ENCODE measurements at regions not wholly inside any gene's neighbourhood (a gene's known extent, or its start where the extent isn't known, plus 50 kb on each side); places are given as distances from the start of the nearest gene placed in this dataset.
"Not testable (repeated sequence)": the region's sequence is repeated elsewhere in the genome, so short reads cannot be mapped to it uniquely, and the experiment has no call there.

DNA sequence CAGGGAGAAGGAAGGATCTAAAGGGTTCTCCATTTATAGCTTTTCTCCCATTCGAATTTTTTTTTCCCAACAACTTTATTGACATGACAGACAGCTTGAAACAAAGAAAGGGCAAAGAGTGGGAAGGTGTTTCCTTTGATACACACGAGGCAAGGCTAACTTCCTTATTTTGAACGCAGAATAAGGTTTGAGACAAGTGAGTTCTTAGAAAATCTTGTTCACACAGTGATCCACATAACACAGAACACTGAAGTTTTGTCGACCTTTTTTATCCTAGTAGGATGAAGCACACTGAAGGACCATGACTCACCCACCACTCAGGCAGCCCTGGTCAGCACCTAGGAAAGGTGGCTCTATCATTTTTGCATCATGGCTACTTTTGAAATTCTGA is 425.8 kb upstream of the MDFIC2 start:
- DNase-seq (ENCODE audit: low spot score): no peak

DNA sequence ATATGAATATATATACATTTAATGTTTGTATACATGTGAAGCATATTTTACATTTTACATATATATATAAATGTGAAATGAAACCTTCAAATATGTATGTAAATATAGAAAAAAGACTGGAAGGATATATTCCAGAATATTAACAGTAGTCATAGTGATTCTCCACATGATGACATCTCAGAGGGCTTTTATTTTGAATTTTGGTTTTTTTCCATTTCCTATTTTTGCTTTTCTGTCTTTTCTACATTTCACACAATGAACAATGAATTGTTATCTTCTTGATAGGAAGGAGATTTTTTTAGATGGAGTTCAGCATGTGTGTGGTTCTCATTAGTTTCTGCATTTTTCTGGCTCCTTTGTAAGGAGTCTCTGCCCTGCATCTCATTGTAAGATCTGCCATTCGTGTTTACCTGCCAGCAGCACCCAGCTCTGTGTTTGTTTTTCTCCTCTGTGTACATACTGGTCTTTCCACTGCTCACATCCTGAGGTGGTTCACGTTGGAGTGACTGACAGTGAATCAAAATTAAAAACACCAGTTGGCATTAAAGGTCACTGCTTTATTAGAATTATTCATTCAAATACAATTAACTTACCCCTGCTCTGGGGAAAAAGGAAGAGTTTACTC is 425.3 kb upstream of the MDFIC2 start:
- DNase-seq (ENCODE audit: low spot score): no peak

DNA sequence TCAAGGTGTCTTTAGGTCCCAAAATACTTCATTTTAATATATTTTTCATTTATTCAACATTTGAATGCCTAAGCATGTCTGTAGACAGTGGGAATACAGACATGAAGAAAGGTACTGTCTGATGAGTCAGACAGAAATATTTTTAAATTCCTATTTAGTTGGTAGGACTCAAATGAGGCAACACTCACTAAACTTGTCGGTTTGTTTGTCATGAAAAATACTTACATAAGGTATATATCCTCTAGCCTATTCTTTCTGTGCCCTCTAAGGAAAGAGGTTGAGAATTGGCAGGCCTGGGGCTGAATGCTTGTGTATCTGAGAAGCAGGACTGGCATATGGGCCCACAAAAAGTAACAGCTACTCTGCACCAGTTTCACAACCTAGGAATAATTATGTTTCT is 423.6 kb upstream of the MDFIC2 start:
- no peak for DNase-seq (ENCODE audit: low spot score)

DNA sequence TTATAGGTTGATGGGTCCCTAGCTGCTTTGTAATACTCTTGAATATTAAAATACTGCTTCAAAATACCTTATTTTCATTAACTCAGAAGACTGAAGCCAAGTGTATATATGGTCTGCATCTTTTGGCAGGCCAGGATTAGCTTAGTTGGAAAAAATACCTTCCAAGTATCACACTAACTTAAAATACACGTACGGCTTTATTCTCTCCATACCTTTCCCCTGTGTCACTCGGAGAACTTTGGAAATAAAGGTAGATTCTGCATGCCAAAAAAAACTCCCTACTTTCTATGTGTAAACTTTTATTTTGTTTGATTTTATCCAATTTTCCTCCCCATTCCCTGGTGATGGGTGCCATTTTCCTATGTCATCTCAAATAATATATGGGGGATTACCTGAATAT is 422.3 kb upstream of the MDFIC2 start:
- DNase-seq (ENCODE audit: low spot score): no peak

DNA sequence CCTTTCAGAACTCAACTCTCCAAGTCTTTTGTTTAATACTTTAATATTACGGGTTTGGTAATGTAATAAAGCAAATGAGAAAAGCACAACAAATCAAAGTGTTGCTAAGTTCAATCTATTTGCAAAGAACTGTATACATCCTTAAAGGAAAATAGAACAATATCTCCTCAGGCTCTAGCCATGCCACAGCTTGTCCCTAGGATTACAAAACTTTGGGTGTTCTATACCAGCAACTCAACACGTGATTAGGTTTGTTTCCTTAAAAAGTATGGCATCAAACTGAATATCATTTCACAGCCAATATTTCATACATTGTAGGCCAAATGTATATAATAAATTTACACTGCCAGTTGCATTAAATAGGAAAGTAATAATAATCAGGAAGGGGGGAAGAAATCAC is 418.6 kb upstream of the MDFIC2 start:
- no peak for DNase-seq (ENCODE audit: low spot score)

DNA sequence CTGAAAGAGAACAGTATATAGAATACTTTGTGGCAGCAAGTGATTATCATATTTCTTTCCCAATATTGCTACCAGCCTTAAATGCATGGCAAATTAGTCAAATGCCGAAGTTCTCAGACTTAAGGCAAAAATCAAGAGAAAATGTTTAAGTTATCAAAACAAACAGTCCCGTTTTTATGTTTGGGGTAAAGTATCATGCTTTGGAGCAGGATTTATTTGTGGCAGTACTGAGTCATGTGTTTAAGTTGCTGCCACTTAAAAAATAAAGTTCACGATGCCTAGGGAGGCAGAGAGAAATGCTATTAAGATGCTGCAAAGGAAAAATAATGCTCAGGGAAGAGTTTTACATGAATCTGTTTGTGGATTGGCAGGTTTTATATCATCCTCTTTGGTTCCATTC is 417.4 kb upstream of the MDFIC2 start:
- DNase-seq (ENCODE audit: low spot score): no peak

DNA sequence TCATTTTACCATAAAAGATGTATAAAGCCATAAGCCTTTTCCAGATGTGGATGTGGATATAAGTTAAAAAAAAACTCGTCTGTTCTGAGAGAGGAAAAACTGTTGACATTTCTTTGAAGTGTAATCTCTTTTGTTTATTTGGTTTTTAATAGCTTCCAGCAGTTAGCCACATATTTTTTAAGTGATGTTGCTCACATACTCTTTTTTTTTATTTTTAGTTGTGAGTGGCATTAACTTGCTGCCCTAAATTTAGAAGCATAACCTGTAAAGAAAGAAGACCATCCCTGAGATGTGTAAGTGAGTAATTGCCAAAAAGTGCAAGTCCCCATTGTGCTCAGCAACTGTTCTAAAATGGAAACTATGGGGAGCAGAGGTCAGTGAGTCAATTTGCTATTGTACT is 415.9 kb upstream of the MDFIC2 start:
- no peak for DNase-seq (ENCODE audit: low spot score)

DNA sequence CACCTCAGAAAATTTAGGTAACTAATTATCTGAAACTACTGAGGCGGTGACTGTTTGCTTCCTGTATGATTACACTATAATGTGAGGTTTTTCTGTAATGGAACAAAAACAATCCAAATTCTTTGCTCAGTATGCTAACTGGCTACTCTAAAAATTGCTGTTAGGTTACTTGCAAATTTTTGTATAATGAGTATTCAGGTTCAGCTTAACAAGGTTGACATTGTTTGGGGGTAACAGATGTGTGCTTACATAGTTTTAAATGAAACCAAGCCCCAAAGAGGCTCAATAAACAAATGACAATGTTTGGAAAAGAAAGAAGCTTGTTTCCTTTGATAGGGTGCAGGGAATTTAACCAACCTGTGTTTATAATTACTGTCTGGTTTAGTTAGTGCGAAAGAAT is 414.5 kb upstream of the MDFIC2 start:
- peak; percentile 16 for DNase-seq (ENCODE audit: low spot score)

DNA sequence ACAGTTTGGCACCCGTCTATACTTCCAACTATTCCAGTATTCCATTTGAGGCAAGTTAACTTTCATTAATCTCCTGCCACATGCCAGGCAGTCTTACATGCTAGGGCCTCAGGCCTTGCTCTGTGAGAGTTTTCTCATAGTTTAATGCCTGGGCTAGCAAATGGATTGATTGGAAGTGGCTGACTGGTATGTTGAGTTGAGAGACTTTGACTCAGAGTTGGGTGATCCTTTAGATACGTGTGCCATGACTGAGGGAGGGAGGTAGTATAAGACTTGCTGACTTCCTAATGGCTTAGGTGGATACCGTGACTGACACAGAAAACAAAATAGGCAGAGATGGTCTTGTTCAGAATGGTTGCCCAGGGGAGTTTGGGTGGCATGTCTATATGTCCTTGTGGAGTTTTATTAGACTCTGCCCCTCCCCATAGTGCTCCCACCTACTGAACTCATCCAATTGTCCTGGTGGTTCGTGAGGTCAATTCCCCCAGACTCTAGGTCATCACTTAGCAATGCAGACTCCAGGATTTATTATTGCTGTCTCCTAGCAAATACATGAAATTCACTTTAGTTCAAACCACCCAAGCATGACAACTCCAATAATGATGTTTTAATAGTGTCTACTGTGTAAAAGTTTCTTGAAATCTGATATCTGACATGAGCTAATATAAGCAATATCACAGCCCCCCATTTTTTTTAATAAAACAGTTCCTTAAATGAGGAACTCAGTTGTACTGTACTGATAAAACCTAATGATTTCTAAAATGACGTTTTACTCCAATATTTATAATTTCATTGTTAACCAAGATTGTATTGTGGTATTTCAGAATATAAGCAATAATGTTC is 413.9 kb upstream of the MDFIC2 start:
- no peak for DNase-seq (ENCODE audit: low spot score)

DNA sequence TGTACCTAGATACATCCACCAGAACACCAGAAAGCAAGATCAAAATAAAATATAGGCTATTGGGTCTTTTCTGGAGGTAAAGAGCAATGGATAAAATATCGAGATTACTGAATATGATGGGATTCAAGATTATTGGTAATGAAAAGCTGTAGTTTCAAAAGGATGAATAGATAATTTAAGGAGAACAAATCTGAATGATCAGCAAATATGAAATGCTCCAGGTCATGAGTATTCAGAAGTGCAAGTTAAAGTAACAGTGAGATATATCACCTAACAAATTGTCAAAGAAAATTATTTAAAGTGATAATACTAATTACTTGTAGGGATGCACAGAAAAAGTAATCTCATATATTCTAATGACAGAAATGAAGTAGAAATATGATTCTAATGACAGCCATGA is 409.6 kb upstream of the MDFIC2 start:
- no peak for DNase-seq (ENCODE audit: low spot score)

DNA sequence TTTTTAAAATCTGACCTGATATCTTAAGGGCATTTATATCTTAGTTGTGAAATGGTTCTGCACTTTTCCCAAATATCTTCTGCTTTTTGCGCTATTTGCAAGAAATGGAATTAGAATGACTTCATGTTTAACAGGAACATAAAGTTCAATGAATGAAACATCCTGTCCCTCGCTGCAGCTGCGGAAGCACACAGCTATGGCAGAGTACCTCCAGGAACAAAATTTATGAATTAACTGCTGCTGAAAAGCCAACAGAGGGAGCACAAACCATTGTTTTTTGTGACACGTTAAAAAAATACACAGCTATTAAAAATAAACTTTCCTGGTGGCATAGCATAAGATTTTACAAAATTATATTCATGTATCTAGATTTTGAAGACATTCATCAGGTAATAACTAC is 404.4 kb upstream of the MDFIC2 start:
- DNase-seq (ENCODE audit: low spot score): peak; percentile 4

DNA sequence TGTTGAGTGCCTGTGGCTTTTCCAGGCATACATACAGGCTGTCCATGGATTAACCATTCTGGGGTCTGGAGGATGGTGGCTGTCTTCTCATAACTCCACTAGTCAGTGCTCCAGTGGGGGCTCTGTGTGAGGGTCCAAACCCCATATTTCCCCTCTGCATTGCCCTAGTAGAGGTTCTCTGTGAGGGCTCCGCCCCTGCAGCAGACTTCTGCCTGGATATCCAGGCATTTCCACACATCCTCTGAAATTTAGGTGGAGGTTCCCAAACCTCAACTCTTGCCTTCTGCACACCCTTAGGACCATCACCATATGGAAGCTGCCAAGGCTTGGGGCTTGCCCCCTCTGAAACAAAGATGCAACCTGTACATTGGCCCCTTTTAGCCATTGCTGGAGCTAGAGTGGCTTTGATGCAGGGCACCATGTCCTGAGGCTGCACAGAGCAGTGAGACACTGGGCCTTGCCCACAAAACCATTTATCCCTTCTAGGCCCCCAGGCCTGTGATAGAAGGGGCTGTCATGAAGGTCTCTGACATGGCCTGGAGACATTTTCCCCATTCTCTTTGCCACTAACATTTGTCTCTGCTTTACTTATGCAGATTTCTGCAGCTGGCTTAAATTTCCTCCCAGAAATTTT is 400.1 kb upstream of the MDFIC2 start:
- DNase-seq (ENCODE audit: low spot score): no peak

DNA sequence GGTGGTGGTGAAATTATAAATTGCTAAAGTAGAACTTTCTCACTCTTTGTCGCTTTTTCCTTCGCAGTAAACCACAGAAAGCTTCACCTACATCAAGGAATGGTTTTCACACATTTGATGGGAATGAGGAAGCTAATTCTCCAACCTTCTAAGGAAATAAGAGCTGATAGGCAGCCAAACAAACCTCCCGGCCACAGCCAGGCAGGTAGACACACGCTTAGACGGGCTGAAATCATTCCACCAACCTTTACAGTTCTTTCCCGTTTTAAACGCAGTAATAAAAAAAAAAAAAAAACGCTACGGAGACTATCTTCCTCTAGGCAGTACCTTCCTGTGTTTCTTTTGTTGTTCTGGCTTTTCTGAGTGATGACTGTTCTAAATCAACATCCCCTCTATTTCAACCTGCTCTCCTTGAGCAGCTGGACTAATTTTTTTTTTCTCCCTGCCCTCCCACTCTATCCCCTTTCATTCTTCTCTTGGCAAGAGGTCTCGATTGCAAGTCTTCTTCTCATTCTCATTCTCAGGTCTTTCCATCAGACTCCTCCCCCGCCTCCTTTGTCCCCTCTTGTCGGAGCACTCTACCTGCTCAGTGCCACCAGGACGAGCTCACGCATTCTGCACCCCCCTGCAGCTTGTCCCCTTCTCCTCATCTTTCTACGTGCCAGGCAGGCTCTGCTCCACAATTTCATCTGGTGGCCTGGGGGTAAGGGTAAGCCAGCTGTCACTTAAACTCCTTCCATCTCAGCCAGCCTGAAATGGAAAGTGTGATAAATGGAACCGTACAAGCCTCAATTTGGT is 391.1 kb upstream of the MDFIC2 start:
- DNase-seq (ENCODE audit: low spot score): no peak

DNA sequence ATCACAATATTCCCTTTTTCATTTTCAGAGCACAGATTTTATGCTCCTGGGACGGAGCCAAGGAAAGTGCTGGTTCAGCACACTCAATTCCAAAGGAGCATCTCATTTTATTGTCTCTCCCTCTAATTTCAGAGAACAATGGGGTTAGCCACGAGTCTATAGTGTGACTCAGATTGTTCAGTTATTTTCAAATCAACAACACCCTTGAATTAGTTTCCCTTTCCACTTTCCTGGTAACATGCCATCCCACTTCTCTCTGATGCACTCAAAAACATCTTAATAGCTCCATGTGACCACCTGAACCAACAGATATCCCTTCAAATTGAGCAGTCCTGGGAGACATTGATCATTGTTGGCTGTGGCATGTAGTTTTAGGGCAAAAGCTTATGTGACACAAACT is 389.7 kb upstream of the MDFIC2 start:
- DNase-seq (ENCODE audit: low spot score): no peak

DNA sequence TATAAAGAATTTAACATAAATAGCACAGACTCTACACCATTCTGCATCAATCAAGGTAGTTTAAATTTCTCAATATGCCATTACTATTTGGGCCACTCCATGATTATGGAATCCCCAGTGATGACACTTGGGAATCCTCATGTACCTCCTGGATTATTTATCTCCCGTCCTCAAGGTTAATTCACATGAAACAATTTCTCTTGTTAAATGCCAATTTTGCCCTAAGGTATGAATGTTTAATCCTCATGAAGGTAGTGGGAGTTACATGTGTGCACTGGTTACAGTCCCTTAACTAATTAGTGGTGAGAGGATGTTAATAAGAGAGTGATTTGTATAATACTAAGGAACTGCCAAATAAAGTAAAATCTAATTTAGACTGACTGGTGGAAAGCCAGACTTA is 372.3 kb upstream of the MDFIC2 start:
- DNase-seq (ENCODE audit: low spot score): no peak

DNA sequence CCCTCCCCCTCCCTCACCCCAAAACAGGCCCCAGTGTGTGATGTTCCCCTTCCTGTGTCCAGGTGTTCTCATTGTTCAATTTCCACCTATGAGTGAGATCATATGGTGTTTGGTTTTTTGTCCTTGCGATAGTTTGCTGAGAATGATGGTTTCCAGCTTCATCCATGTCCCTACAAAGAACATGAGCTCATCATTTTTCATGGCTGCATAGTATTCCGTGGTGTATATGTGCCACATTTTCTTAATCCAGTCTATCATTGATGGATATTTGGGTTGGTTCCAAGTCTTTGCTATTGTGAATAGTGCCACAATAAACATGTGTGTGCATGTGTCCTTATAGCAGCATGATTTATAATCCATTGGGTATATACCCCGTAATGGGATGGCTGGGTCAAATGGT is 363.4 kb upstream of the MDFIC2 start:
- not testable (repeated sequence) for DNase-seq (ENCODE audit: low spot score)

DNA sequence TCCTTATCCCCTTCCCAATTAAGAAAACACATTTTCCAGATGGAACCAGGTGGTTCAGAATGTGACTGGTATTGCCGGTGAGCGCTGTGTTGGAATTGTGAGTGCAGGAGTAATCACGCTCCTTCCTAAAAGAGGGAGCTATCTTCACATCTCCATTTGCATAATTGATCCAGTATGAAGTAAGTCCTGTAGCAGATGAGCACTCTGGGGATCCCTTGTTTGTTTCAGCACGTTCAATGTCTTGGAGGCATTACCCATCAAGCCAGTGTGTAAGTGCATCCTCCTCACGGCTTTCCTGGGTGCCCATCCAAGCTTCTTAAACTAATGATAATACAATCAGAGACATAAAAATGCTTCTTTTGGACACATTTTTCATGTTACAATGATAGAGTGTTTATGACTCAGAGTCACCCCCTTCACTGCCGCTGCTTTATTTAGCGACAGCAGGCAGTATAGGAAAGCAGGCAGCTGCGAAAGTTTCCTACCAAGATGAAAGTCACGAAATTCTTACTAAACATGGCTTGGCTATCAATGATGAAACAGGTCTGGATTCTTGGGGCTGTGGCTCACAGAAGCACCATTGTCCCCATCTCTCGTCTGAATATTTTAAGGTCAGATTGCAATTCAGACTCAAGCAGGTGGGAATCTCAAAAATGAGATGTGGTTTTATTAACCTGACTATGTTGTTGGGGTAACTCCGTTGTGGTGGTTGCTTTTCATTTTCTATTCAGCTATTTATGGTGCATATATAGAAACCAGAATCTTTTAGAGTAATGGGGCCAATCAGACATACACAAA is 346.3 kb upstream of the MDFIC2 start:
- DNase-seq (ENCODE audit: low spot score): no peak

DNA sequence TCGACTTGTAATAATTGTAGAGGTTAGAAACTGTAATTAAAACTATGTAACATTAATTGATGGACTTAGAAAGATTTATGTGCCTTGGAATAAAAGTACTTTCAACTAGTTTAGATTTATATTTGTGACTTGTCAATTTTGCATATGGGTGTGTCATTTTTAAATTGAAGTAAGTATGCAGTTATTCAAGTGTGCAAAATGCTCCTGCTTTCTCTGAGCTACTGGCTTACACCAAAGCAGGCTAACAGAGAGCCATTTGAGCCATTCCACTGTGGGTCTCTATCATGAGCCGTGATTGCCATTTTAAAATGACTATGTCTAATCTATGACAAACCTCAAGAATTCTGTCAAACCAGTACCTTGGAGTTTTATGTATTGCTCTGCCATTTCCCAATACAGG is 345.0 kb upstream of the MDFIC2 start:
- no peak for DNase-seq (ENCODE audit: low spot score)

DNA sequence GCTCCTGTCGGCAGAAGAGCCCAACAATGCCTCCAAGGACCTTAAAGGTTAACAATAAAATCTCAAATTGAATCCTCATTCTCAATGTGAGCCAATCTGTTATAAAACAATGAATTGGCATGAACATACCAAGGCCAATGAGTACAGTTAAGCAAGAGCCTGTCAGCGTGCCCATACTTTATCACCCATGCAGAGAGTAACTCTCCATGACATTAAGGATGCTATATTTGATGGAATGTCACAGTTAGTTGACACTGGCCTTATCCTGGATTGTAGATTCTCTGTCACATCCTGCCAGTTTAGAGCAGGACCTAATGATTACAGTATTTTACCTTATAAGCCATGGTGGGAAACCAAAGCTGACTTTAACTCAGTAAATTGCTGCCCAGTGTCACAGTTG is 335.4 kb upstream of the MDFIC2 start:
- no peak for DNase-seq (ENCODE audit: low spot score)

DNA sequence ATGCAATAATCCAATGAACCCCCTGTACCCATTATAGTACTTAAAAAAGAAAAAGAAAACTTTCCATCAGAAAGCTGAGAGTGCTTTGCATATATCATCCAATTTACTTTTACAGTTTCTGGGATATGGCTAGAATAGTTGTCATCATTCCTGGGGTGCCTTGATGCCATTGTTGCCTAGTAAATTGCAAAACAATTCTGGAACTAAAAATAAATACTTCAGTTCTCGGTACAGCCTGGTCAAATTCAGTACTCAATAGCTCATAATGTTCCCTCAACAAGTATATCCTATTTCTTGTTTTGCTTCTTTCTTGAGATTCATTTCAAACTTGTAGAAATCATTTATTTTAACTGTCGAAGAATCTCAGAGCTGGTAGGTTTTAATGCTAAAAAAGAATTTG is 334.7 kb upstream of the MDFIC2 start:
- DNase-seq (ENCODE audit: low spot score): no peak

DNA sequence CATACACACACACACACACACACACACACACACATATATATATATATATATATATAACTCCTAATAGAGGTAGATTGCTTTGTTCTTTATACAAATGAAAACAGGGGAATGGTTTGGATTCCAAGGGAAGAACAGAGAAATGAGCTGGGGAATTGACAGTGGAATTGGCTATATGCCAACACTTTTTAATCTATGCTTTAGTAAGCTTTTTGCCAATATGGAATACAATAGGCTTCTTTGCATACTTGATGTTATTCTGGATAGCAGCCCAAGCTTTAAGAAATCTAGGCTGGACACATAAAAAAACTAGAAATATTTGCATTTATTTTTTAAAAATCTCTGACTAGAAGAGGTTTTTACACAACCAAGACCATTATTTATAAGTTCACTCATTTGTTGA is 334.2 kb upstream of the MDFIC2 start:
- no peak for DNase-seq (ENCODE audit: low spot score)

DNA sequence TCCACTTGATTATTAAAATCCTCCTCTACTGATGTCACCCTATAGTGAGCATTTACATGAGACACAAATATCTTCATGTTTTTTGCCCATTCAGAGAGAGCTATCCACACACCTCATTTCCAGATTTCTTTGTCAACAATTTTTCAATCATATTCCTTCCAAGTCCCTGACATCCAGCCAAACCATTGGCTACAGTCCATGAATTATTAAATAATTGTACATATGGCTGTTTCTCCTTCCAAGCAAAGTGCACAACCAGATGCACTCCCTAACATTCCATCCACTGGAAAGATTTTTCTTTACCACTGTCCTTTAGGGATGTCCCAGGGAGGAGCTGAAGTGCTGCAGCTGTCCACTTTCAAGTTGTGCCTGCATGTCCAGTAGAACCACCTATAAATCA is 328.0 kb upstream of the MDFIC2 start:
- DNase-seq (ENCODE audit: low spot score): no peak

Data from A172 (cell line).